GM12878 (cell line): ENCODE measurements at regions not wholly inside any gene's neighbourhood (a gene's known extent, or its start where the extent isn't known, plus 50 kb on each side); places are given as distances from the start of the nearest gene placed in this dataset.

Source experiments
- ATAC-seq: fragments of 200-7000 bp; cut with Tn5 transposase; 3 replicates; pipeline ENCODE4 v1.9.1; 2020; ENCODE audit warnings: mild to moderate bottlenecking, moderate library complexity
- BruUV-seq: library from RNA; stranded (reverse); fragments of 400-500 nt; replicated peaks from 2 replicates; lab custom pipeline; 2021; lab: Mats Ljungman, UMichigan
- CTCF ChIA-PET: fragments of 300-600 bp; sonication (Branson Sonifier 250); formaldehyde crosslinking; extraction: SDS; loops from one replicate; lab custom pipeline; 2021; ENCODE audit warnings: inconsistent platforms; lab: Yijun Ruan, JAX
- POLR2A ChIA-PET: fragments of 350-600 bp; formaldehyde crosslinking; extraction: SDS; loops from one replicate; lab custom pipeline; 2021; ENCODE audit warnings: inconsistent platforms; lab: Charles Lee
- RAD21 ChIA-PET: fragments of 300-600 bp; sonication (Branson Sonifier 250); formaldehyde crosslinking; loops from one replicate; lab custom pipeline; 2023; ENCODE audit warnings: antibody characterized with exemption; ENCODE audit not compliant: unreplicated experiment; lab: Charles Lee
- SMC1A ChIA-PET: fragments of 300-600 bp; sonication (Branson Sonifier 250); formaldehyde crosslinking; loops from one replicate; lab custom pipeline; 2023; ENCODE audit not compliant: unreplicated experiment, uncharacterized antibody; lab: Charles Lee
- DNase-seq: peaks from one replicate; pipeline ENCODE4 v3.0.0-alpha.2; 2011; ENCODE audit warnings: low read depth, low spot score
- FAIRE-seq: peaks from 3 replicates; lab custom pipeline; 2011; peaks lifted over from hg19 to GRCh38; lab: Jason Lieb, UNC
- H2AFZ ChIP-seq: 2 replicates; pipeline ENCODE4 v1.6.0; 2011; ENCODE audit warnings: low read depth, low read length, control low read depth; ENCODE audit not compliant: control insufficient read depth
- H3K27ac ChIP-seq: 2 replicates; pipeline ENCODE4 v1.5.1; 2011; ENCODE audit warnings: control low read depth; ENCODE audit not compliant: control insufficient read depth, insufficient read depth
- H3K27me3 ChIP-seq, 2 experiments: replicated peaks in 1 of 2; 2 replicates each; pipeline versions ENCODE4 v1.6.0 to v1.6.1; 2011; ENCODE audit warnings: low read length in 1 of 2; ENCODE audit not compliant: control insufficient read depth in 2 of 2, insufficient read depth in 2 of 2
- H3K36me3 ChIP-seq, 2 experiments: 2 replicates each; pipeline ENCODE4 v1.5.1; 2011; ENCODE audit warnings: low read length in 1 of 2; ENCODE audit not compliant: control insufficient read depth in 2 of 2, insufficient read depth in 2 of 2
- H3K4me1 ChIP-seq: 2 replicates; pipeline ENCODE4 v1.6.1; 2011; ENCODE audit warnings: mild to moderate bottlenecking, low read length, moderate library complexity, mixed read lengths; ENCODE audit not compliant: control insufficient read depth, insufficient read depth
- H3K4me2 ChIP-seq: 2 replicates; pipeline ENCODE4 v1.6.0; 2011; ENCODE audit warnings: control low read depth; ENCODE audit not compliant: control insufficient read depth, insufficient read depth
- H3K4me3 ChIP-seq: fragments of 200-600 bp; sonication (generic); 2 replicates; pipeline ENCODE4 v1.5.1; 2016
- H3K79me2 ChIP-seq: 2 replicates; pipeline ENCODE4 v1.6.0; 2011; ENCODE audit warnings: low read length; ENCODE audit not compliant: control insufficient read depth, insufficient read depth
- H3K9ac ChIP-seq: 2 replicates; pipeline ENCODE4 v1.8.0; 2011; ENCODE audit warnings: low read length, control low read depth, mixed read lengths; ENCODE audit not compliant: control insufficient read depth, insufficient read depth
- H3K9me3 ChIP-seq: replicated peaks from 3 replicates; pipeline ENCODE4 v1.5.1; 2011; ENCODE audit warnings: mild to moderate bottlenecking, low read length; ENCODE audit not compliant: control insufficient read depth, insufficient read depth
- H4K20me1 ChIP-seq: 2 replicates; pipeline ENCODE4 v1.6.0; 2011; ENCODE audit not compliant: control insufficient read depth, insufficient read depth
- BRCA1 ChIP-seq: IDR thresholded peaks from 2 replicates; pipeline ENCODE4 v1.6.1; 2011; ENCODE audit warnings: low read depth, low read length, improper control_type of control experiment
- CREM ChIP-seq: IDR thresholded peaks from 2 replicates; pipeline ENCODE4 v1.6.1; 2014; ENCODE audit warnings: antibody characterized with exemption, low read depth
- E2F4 ChIP-seq: IDR thresholded peaks from 2 replicates; pipeline ENCODE4 v1.6.1; 2012; ENCODE audit warnings: low read depth, low read length, improper control_type of control experiment
- E4F1 ChIP-seq: fragments of 450-650 bp; IDR thresholded peaks from 2 replicates; pipeline ENCODE4 v1.6.1; 2018; ENCODE audit warnings: borderline replicate concordance, mild to moderate bottlenecking; ENCODE audit not compliant: partially characterized antibody
- ELK1 ChIP-seq: IDR thresholded peaks from 2 replicates; pipeline ENCODE4 v1.6.1; 2012; ENCODE audit warnings: low read depth, low read length, improper control_type of control experiment
- ETV6 ChIP-seq, 2 experiments: fragments of 450-650 bp in 1 of 2; IDR thresholded peaks in 1 of 2; conservative IDR thresholded peaks in 1 of 2; 2 replicates each; pipeline ENCODE4 v1.6.1; 2014; ENCODE audit warnings: antibody characterized with exemption in 1 of 2, borderline replicate concordance in 1 of 2, low read depth in 1 of 2, mild to moderate bottlenecking in 1 of 2, moderate library complexity in 1 of 2
- IKZF2 ChIP-seq, 2 experiments: fragments of 450-650 bp; IDR thresholded peaks; 2 replicates each; pipeline ENCODE4 v1.6.1; 2017; ENCODE audit warnings: mild to moderate bottlenecking in 2 of 2, moderate library complexity in 2 of 2
- JUNB ChIP-seq: IDR thresholded peaks from 2 replicates; pipeline ENCODE4 v1.6.1; 2016; ENCODE audit warnings: antibody characterized with exemption, mild to moderate bottlenecking
- MAX ChIP-seq: IDR thresholded peaks from 2 replicates; pipeline ENCODE4 v1.6.1; 2012; ENCODE audit warnings: low read depth, low read length, improper control_type of control experiment
- MTA2 ChIP-seq: fragments of 450-650 bp; IDR thresholded peaks from 2 replicates; pipeline ENCODE4 v1.6.1; 2016; ENCODE audit warnings: low read depth, mild to moderate bottlenecking, moderate library complexity
- MTA3 ChIP-seq: IDR thresholded peaks from 2 replicates; pipeline ENCODE4 v1.6.1; 2012; ENCODE audit warnings: low read length, inconsistent platforms, borderline replicate concordance
- NFIC ChIP-seq: IDR thresholded peaks from 2 replicates; pipeline ENCODE4 v1.6.1; 2012; ENCODE audit warnings: low read depth, mild to moderate bottlenecking, inconsistent platforms, low read length, moderate library complexity
- NFXL1 ChIP-seq: fragments of 450-650 bp; IDR thresholded peaks from 2 replicates; pipeline ENCODE4 v1.6.1; 2017; ENCODE audit warnings: antibody characterized with exemption, mild to moderate bottlenecking, borderline replicate concordance
- POLR2AphosphoS2 ChIP-seq: IDR thresholded peaks from 2 replicates; pipeline ENCODE4 v1.6.1; 2011; ENCODE audit warnings: low read depth, mild to moderate bottlenecking, low read length, improper control_type of control experiment, moderate library complexity
- RAD21 ChIP-seq: IDR thresholded peaks from 2 replicates; pipeline ENCODE4 v1.6.1; 2011; ENCODE audit warnings: mild to moderate bottlenecking, low read depth, low read length, moderate library complexity; ENCODE audit not compliant: insufficient read depth
- SMC3 ChIP-seq: IDR thresholded peaks from 2 replicates; pipeline ENCODE4 v1.6.1; 2011; ENCODE audit warnings: low read length, improper control_type of control experiment, borderline replicate concordance
- TBL1XR1 ChIP-seq: IDR thresholded peaks from 2 replicates; pipeline ENCODE4 v1.6.1; 2012; ENCODE audit warnings: low read depth, low read length, improper control_type of control experiment
- WGBS: methylation state at CpG from one replicate; pipeline ENCODE4 v1.1.6; 2016; ENCODE audit warnings: low lambda C conversion rate; ENCODE audit not compliant: insufficient replicate concordance, insufficient coverage; ENCODE audit errors: missing lambda C conversion rate; 5-methylcytosine and 5-hydroxymethylcytosine counted together
- in situ Hi-C: fragments of 300-500 bp; cut with MboI; formaldehyde crosslinking; loops from 9 replicates; pipeline ENCODE4 v1.14.3; 2018; ENCODE audit warnings: mixed read lengths
- intact Hi-C: fragments of 100-400 bp; cut with micrococcal nuclease; formaldehyde crosslinking; loops from one replicate; pipeline ENCODE4 v1.14.2; 2022; ENCODE audit not compliant: unreplicated experiment
- TF ChIP-seq, protein P1 (sequence below): fragments of 450-650 bp; IDR thresholded peaks from 2 replicates; pipeline ENCODE4 v1.6.1; 2016; ENCODE audit warnings: mild to moderate bottlenecking

DNA sequence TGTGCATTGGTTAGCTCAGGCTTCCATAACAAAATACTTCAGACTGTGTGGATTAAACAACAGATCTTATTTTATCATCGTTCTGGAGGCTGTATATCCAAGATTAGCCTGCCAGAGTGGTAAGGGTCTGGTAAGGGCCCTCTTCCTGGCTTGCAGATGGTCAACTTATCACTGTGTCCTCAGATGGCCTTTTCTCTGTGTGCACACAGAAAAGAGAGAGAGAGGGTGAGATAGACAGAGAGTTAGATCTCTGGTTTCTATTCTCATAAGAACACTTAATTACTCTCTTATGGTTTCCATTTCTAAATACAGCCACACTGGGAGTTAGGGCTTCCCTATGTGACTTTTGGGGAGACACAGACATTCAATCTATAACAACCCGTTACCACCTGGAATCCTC is 1003.5 kb downstream of the TSN start (continued):
- TF ChIP-seq ETV6 (conservative IDR thresholded peaks at IDR 0.05 in 1 of 2, IDR thresholded peaks at IDR 0.05 in 1 of 2; ENCODE audit: borderline replicate concordance in 1 of 2, low read depth in 1 of 2) (no peak), TBL1XR1 (no peak), NFIC (peak; percentile 43; the same call in 1 of the 2 replicates), CREM (0 out of 2 replicates have a peak, but pooled peaks have one; percentile 25), IKZF2 (IDR thresholded peaks at IDR 0.05) (peak in 1 of 2 experiments; percentile 28; a peak in 1 of 4 replicates), NFXL1 (no peak), MTA2 (peak; percentile 44; the same call in 1 of the 2 replicates), MAX (no peak)
- TF ChIP-seq, protein P1, sequence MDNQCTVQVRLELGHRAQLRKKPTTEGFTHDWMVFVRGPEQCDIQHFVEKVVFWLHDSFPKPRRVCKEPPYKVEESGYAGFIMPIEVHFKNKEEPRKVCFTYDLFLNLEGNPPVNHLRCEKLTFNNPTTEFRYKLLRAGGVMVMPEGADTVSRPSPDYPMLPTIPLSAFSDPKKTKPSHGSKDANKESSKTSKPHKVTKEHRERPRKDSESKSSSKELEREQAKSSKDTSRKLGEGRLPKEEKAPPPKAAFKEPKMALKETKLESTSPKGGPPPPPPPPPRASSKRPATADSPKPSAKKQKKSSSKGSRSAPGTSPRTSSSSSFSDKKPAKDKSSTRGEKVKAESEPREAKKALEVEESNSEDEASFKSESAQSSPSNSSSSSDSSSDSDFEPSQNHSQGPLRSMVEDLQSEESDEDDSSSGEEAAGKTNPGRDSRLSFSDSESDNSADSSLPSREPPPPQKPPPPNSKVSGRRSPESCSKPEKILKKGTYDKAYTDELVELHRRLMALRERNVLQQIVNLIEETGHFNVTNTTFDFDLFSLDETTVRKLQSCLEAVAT = no peak

DNA sequence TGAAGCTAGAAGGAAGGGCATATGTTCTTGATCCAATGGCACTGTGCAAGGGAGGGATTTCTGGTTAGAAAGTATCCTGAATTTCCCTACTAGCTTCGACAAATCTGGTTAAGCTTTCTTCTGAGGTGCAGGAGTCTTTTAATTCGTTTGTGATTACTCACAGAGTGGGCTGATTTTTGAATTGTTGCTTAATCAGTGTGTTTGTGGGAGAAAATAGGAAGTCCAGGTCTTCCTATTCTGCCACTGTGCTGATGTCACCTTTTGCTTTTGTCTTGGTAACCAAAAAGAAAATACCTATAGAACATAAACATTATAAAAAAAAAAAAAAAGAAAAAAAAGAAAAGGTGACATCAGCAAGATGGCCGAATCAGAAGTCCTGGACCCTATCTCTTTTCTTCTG is 1008.6 kb downstream of the TSN start:
- WGBS = 0% methylated on average over 3 of the region's 3 CpGs
- H3K4me2 ChIP-seq = no peak overlapping the region
- H3K27me3 ChIP-seq = no peaks in the 10 kb centered on the region
- H3K9ac ChIP-seq = no peak overlapping the region
- ChIA-PET RAD21 (interaction anchor here (1.0 kb wide), 1 partner anchor 573 kb away, joined by 3 read pairs; no protein-coding TSS in a partner anchor), CTCF (no interaction called here), SMC1A (interaction anchor here (0.7 to 1.2 kb wide), 3 partner anchors 8 to 40 kb away, joined by 3 read pairs; no protein-coding TSS in a partner anchor), POLR2A (no interaction called here)
- FAIRE-seq (no peak), DNase-seq (no peak), ATAC-seq (no peak)
- H3K27ac ChIP-seq = no peak overlapping the region
- no peak overlapping the region for H3K4me3 ChIP-seq
- in situ Hi-C loops (no loop called here), intact Hi-C loops (no loop called here)
- no TSS peak for BruUV-seq
- H3K79me2 ChIP-seq = no peaks in the 10 kb centered on the region
- H3K9me3 ChIP-seq = no peaks in the 10 kb centered on the region
- H3K4me1 ChIP-seq = no peaks in the 10 kb centered on the region
- no peak overlapping the region for H2AFZ ChIP-seq
- no peaks in the 10 kb centered on the region for H4K20me1 ChIP-seq
- peaks cover 0 to 2% of the 10 kb centered on the region in 2 experiments; a peak in 2 of 4 replicates for H3K36me3 ChIP-seq
- TF ChIP-seq MTA3 (no peak), JUNB (no peak), E2F4 (no peak), BRCA1 (no peak), SMC3 (no peak), ELK1 (no peak), E4F1 (no peak), POLR2AphosphoS2 (no peak), RAD21 (no peak)
